ENCODE measurements at regions not wholly inside any gene's neighbourhood (a gene's known extent, or its start where the extent isn't known, plus 50 kb on each side); places are given as distances from the start of the nearest gene placed in this dataset.

GRCh38 chr9:12878351-12878978 lies 103.6 kb downstream of the LURAP1L start:
- TF ChIP-seq CTCF (IDR thresholded peaks at IDR 0.05): no peak
- TF ChIP-seq POLR2A (IDR thresholded peaks at IDR 0.05): no peak

Measured in adrenal gland (tissue), 5 donors.